PC-3 (cell line): ENCODE measurements at regions not wholly inside any gene's neighbourhood (a gene's known extent, or its start where the extent isn't known, plus 50 kb on each side); places are given as distances from the start of the nearest gene placed in this dataset.

Source experiments
- ATAC-seq: fragments of 200-7000 bp; cut with Tn5 transposase; 2 replicates; pipeline ENCODE4 v1.9.1; 2020; ENCODE audit warnings: mild to moderate bottlenecking, moderate library complexity
- BruUV-seq: library from RNA; stranded (reverse); fragments of 400-500 nt; replicated peaks from 2 replicates; lab custom pipeline; 2021; lab: Mats Ljungman, UMichigan
- CTCF ChIA-PET: fragments of 300-600 bp; sonication (Branson Sonifier 250); formaldehyde crosslinking; loops from one replicate; lab custom pipeline; 2022; ENCODE audit warnings: antibody characterized with exemption; lab: Charles Lee
- POLR2A ChIA-PET: fragments of 300-600 bp; sonication (Branson Sonifier 250); formaldehyde crosslinking; loops from one replicate; lab custom pipeline; 2022; ENCODE audit warnings: antibody characterized with exemption; ENCODE audit not compliant: unreplicated experiment; lab: Charles Lee
- DNase-seq: peaks from one replicate; pipeline ENCODE4 v3.0.0-alpha.2; 2015
- H2AFZ ChIP-seq: fragments of 300-600 bp; sonication (generic); 2 replicates; pipeline ENCODE4 v1.6.0; 2016; ENCODE audit warnings: antibody characterized with exemption, low read length
- H3F3A ChIP-seq: fragments of 300-600 bp; sonication (generic); one replicate; pipeline ENCODE4 v1.6.0; 2017; ENCODE audit warnings: antibody characterized with exemption, low read length, control low read depth, mild to moderate bottlenecking; ENCODE audit not compliant: unreplicated experiment
- H3K27ac ChIP-seq: fragments of 300-600 bp; sonication (generic); 2 replicates; pipeline ENCODE4 v1.5.1; 2016; ENCODE audit warnings: mild to moderate bottlenecking, low read length
- H3K27me3 ChIP-seq: fragments of 300-600 bp; sonication (generic); 2 replicates; pipeline ENCODE4 v1.6.1; 2016; ENCODE audit warnings: low read length, mixed read lengths
- H3K36me3 ChIP-seq: fragments of 300-600 bp; sonication (generic); 2 replicates; pipeline ENCODE4 v1.6.1; 2016; ENCODE audit warnings: low read depth, mixed run types, low read length, mixed read lengths
- H3K4me1 ChIP-seq: fragments of 300-600 bp; sonication (generic); 2 replicates; pipeline ENCODE4 v1.5.1; 2016; ENCODE audit warnings: low read length; ENCODE audit not compliant: insufficient read depth
- H3K4me2 ChIP-seq: fragments of 300-600 bp; sonication (generic); 2 replicates; pipeline ENCODE4 v1.6.0; 2016; ENCODE audit warnings: low read length
- H3K4me3 ChIP-seq: fragments of 300-600 bp; sonication (generic); 2 replicates; pipeline ENCODE4 v1.5.1; 2016; ENCODE audit warnings: mild to moderate bottlenecking, low read length, mixed read lengths
- H3K79me2 ChIP-seq: fragments of 300-600 bp; sonication (generic); 2 replicates; pipeline ENCODE4 v1.6.1; 2017; ENCODE audit warnings: low read length, mixed read lengths
- H3K9ac ChIP-seq: fragments of 300-600 bp; sonication (generic); 2 replicates; pipeline ENCODE4 v1.6.0; 2016; ENCODE audit warnings: mild to moderate bottlenecking, low read length
- H3K9me2 ChIP-seq: fragments of 300-600 bp; sonication (generic); replicated peaks from 2 replicates; pipeline ENCODE4 v1.6.1; 2016; ENCODE audit warnings: mixed run types, low read length, mixed read lengths
- H3K9me3 ChIP-seq: fragments of 300-600 bp; sonication (generic); 2 replicates; pipeline ENCODE4 v1.6.1; 2016; ENCODE audit warnings: low read length, mixed read lengths
- H4K20me1 ChIP-seq: fragments of 300-600 bp; sonication (generic); 2 replicates; pipeline ENCODE4 v1.6.1; 2016; ENCODE audit warnings: low read length, mixed read lengths
- EZH2 ChIP-seq: fragments of 300-600 bp; sonication (generic); IDR thresholded peaks from one replicate; pipeline ENCODE4 v1.6.1; 2017; ENCODE audit warnings: antibody characterized with exemption, mild to moderate bottlenecking, low read length; ENCODE audit not compliant: unreplicated experiment
- EZH2phosphoT487 ChIP-seq: fragments of 300-600 bp; sonication (generic); IDR thresholded peaks from 2 replicates; pipeline ENCODE4 v1.6.1; 2018; ENCODE audit warnings: mild to moderate bottlenecking, antibody characterized with exemption, low read length, borderline replicate concordance
- intact Hi-C: fragments of 100-400 bp; cut with micrococcal nuclease; formaldehyde crosslinking; loops from 2 replicates; pipeline ENCODE4 v1.9.0; 2023
- TF ChIP-seq, protein P1 (sequence below): fragments of 300-600 bp; sonication (generic); conservative IDR thresholded peaks from 2 replicates; pipeline ENCODE4 v1.5.1; 2017; ENCODE audit warnings: antibody characterized with exemption, low read depth, mild to moderate bottlenecking, low read length

DNA sequence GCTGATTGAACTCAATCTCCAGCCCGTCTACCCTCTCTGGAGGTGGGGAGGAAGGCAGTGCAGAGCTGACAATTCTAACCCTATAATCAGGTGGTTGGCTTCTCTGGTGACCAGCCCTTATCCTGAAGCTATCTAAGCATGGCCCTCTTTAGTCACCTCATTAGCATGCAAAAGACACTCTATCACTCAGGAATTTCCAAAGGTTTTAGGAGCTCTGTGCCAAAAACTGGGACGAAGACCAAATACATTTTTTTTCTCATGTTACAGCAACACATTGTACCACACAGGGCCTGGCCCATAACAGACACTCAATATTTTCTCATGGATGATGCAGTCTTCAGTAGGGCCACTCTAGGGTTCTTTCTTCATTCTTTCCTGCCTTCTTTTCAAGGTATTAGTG, 118.8 kb upstream of the VLDLR start:
- no peaks in the 10 kb centered on the region for H4K20me1 ChIP-seq
- H3K9ac ChIP-seq, result no peak overlapping the region
- no peak overlapping the region for H2AFZ ChIP-seq
- TF ChIP-seq EZH2phosphoT487, result no peak
- no peak for TF ChIP-seq EZH2
- TF ChIP-seq, protein P1, sequence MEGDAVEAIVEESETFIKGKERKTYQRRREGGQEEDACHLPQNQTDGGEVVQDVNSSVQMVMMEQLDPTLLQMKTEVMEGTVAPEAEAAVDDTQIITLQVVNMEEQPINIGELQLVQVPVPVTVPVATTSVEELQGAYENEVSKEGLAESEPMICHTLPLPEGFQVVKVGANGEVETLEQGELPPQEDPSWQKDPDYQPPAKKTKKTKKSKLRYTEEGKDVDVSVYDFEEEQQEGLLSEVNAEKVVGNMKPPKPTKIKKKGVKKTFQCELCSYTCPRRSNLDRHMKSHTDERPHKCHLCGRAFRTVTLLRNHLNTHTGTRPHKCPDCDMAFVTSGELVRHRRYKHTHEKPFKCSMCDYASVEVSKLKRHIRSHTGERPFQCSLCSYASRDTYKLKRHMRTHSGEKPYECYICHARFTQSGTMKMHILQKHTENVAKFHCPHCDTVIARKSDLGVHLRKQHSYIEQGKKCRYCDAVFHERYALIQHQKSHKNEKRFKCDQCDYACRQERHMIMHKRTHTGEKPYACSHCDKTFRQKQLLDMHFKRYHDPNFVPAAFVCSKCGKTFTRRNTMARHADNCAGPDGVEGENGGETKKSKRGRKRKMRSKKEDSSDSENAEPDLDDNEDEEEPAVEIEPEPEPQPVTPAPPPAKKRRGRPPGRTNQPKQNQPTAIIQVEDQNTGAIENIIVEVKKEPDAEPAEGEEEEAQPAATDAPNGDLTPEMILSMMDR, result no peak
- ATAC-seq (no peak), DNase-seq (no peak)
- no peaks in the 10 kb centered on the region for H3K79me2 ChIP-seq
- intact Hi-C loops, result no loop called here
- no peaks in the 10 kb centered on the region for H3F3A ChIP-seq
- no peak overlapping the region for H3K27ac ChIP-seq
- no peaks in the 10 kb centered on the region for H3K9me2 ChIP-seq
- H3K4me1 ChIP-seq, result no peaks in the 10 kb centered on the region
- no peak overlapping the region for H3K4me3 ChIP-seq
- ChIA-PET CTCF (no interaction called here), POLR2A (no interaction called here)
- H3K4me2 ChIP-seq, result no peak overlapping the region
- H3K36me3 ChIP-seq, result no peaks in the 10 kb centered on the region
- H3K27me3 ChIP-seq, result peaks cover 5% of the 10 kb centered on the region; the same call in 1 of the 2 replicates
- BruUV-seq, result no TSS peak
- no peaks in the 10 kb centered on the region for H3K9me3 ChIP-seq

DNA sequence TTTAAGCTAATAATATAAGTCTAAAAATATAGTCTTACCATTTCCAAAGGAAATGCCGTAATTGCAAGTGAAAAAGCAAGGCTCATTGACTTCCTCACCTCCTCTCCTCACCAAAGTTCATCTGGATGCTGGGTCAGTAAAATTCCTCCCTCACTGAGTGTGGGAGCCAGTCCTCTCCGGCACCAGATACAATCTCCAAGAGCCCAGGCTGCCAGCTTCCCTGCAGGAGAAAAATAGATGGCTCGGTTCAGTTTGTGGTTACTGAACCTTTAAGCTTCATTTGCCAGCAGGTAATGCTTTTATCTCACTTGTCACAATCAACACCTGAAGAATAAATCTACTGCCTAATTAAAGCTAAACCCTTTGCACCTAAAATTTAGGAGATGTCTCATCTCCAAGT, 115.3 kb upstream of the VLDLR start:
- ChIA-PET POLR2A (no interaction called here), CTCF (no interaction called here)
- no peaks in the 10 kb centered on the region for H3K36me3 ChIP-seq
- intact Hi-C loops, result no loop called here
- 0 out of 2 replicates have a peak, but pooled peaks cover 5% of the 10 kb centered on the region for H3K27me3 ChIP-seq
- no peak overlapping the region for H3K4me2 ChIP-seq
- no peak for DNase-seq
- no peak for ATAC-seq
- H3K9me3 ChIP-seq, result no peaks in the 10 kb centered on the region
- no peaks in the 10 kb centered on the region for H3F3A ChIP-seq
- H3K4me1 ChIP-seq, result no peaks in the 10 kb centered on the region
- no peak overlapping the region for H3K27ac ChIP-seq
- TF ChIP-seq, protein P1, result no peak
- no peak for TF ChIP-seq EZH2phosphoT487
- no peak for TF ChIP-seq EZH2
- no peaks in the 10 kb centered on the region for H4K20me1 ChIP-seq
- no peak overlapping the region for H3K9ac ChIP-seq
- H3K9me2 ChIP-seq, result no peaks in the 10 kb centered on the region
- no peak overlapping the region for H3K4me3 ChIP-seq
- H3K79me2 ChIP-seq, result no peaks in the 10 kb centered on the region
- H2AFZ ChIP-seq, result no peak overlapping the region
- BruUV-seq, result no TSS peak

DNA sequence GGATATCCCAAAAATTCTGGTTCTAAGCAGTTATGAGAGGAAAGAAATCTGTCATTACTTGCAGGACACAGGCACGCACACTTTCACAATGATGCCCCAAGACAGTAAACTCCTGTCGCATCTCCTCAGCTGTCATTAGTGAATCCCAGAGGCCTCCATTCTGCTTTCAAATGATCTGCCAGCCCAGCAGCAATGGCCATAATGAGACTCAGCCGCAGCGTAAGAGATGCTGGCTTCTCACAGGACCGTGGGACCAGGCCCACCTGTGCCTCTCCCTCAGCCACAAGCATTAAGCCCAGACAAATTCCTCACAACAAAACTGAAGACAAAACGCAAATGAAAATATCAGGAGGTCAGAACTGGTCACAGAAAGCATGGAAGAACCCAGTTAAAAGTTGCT, 98.0 kb upstream of the VLDLR start:
- Histone ChIP-seq H4K20me1 (no peaks in the 10 kb centered on the region), H3K4me3 (no peak overlapping the region), H2AFZ (no peak overlapping the region), H3K36me3 (no peaks in the 10 kb centered on the region), H3K79me2 (no peaks in the 10 kb centered on the region), H3K27me3 (peaks cover 11% of the 10 kb centered on the region; the same call in 1 of the 2 replicates), H3K9me2 (no peaks in the 10 kb centered on the region), H3K27ac (no peak overlapping the region), H3K9me3 (no peaks in the 10 kb centered on the region), H3K4me2 (no peak overlapping the region), H3K9ac (no peak overlapping the region), H3K4me1 (no peaks in the 10 kb centered on the region), H3F3A (no peaks in the 10 kb centered on the region)
- CTCF ChIA-PET, result no interaction called here
- ATAC-seq (no peak), DNase-seq (no peak)
- no TSS peak for BruUV-seq
- no peak for TF ChIP-seq EZH2
- TF ChIP-seq, protein P1, result no peak
- no peak for TF ChIP-seq EZH2phosphoT487
- POLR2A ChIA-PET, result no interaction called here
- intact Hi-C loops, result no loop called here
